AG09319 (cell line): ENCODE measurements at regions not wholly inside any gene's neighbourhood (a gene's known extent, or its start where the extent isn't known, plus 50 kb on each side); places are given as distances from the start of the nearest gene placed in this dataset.

ENCODE experiments used
- DNase-seq: peaks from one replicate; pipeline ENCODE4 v3.0.0-alpha.2; 2010; ENCODE audit warnings: low read depth; ENCODE audit errors: extremely low read depth
- TF ChIP-seq, protein P1 (sequence below): IDR thresholded peaks from 2 replicates; pipeline ENCODE4 v1.5.1; 2011; ENCODE audit warnings: low read depth, mild to moderate bottlenecking, inconsistent platforms, low read length, moderate library complexity

- no peak for DNase-seq
- TF ChIP-seq, protein P1, sequence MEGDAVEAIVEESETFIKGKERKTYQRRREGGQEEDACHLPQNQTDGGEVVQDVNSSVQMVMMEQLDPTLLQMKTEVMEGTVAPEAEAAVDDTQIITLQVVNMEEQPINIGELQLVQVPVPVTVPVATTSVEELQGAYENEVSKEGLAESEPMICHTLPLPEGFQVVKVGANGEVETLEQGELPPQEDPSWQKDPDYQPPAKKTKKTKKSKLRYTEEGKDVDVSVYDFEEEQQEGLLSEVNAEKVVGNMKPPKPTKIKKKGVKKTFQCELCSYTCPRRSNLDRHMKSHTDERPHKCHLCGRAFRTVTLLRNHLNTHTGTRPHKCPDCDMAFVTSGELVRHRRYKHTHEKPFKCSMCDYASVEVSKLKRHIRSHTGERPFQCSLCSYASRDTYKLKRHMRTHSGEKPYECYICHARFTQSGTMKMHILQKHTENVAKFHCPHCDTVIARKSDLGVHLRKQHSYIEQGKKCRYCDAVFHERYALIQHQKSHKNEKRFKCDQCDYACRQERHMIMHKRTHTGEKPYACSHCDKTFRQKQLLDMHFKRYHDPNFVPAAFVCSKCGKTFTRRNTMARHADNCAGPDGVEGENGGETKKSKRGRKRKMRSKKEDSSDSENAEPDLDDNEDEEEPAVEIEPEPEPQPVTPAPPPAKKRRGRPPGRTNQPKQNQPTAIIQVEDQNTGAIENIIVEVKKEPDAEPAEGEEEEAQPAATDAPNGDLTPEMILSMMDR = no peak
These were observed 482.0 kb downstream of the ZNF536 start for GRCh38 chr19:30854207-30854606.

DNA sequence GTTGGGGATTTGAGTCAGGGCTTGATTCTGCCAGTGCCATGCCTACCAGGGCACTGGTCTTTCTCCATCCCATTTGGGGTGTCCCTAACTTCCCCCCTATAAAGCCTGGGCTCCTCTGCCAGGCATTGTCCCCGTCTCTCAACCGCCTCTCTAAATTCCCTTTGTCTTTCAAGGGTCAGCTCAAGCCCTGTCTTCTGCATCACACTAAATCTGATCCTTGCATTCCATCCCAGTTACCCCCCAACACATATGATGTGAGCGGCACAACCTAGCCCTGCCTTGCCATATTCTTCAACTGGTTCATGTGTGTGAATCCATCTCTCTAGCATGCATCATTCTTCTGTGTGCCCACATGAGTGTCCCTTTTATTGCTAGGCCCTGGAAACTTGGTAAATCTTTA, 480.9 kb downstream of the ZNF536 start:
- TF ChIP-seq, protein P1 = no peak
- DNase-seq = no peak

DNA sequence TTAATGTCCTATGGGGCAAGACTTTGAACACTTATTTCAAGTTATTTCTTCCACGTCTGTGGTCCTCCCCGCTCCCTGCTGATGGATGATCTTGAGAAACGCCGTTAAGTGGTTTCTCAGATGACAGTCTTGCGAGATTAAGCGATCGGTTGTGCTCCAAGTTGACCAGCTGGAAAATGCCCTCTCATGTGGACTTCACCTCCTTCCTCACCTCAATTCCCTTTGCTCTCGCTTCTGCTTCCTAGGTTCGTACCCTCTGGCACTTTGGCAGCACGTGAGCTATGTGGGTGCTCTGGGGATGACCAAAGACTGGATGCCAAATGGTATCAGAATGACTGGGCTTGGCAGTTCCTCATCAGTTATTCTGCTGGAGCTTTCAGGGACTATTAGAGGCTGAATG, 480.0 kb downstream of the ZNF536 start:
- no peak for DNase-seq
- TF ChIP-seq, protein P1 = no peak

DNA sequence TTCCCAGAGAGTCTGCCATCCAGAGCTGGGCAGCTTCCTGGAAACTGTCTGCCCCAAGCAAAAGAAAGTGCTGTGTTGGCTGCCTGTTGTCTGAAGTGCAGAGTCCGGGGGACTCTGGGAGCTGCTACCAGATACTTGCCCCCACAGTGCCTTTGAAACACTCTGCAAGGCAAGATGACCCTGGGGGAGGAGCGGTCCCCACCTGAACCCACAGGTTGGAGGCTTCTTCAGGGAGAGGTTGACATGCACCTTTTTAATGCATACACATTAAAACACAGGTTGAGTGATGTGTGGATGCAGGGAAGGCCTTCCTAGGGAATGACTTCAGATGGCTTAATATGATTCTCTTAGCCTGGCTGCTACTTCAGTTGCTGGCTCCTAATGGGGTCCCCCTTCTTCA, 479.5 kb downstream of the ZNF536 start:
- no peak for DNase-seq
- TF ChIP-seq, protein P1 = no peak

GRCh38 chr19:30848636-30849425, 476.6 kb downstream of the ZNF536 start:
- TF ChIP-seq, protein P1 = no peak
- DNase-seq = no peak

- TF ChIP-seq, protein P1 = no peak
These were observed 473.9 kb downstream of the ZNF536 start for GRCh38 chr19:30846102-30846501.

GRCh38 chr19:30842926-30843325, 470.7 kb downstream of the ZNF536 start:
- TF ChIP-seq, protein P1 = no peak
- no peak for DNase-seq

More at GRCh38 chr19:30846102-30846501, 473.9 kb downstream of the ZNF536 start:
- DNase-seq = no peak
